BE2C (cell line): ENCODE measurements at regions not wholly inside any gene's neighbourhood (a gene's known extent, or its start where the extent isn't known, plus 50 kb on each side); places are given as distances from the start of the nearest gene placed in this dataset.

Experiments used
- DNase-seq: peaks from one replicate; pipeline ENCODE4 v3.0.0-alpha.2; 2020
- H3K27me3 ChIP-seq: fragments of 250-450 bp; sonication (Bioruptor Pico); 2 replicates; pipeline ENCODE4 v1.5.1; 2020; ENCODE audit warnings: mild to moderate bottlenecking
- H3K36me3 ChIP-seq: fragments of 250-450 bp; sonication (Bioruptor Pico); 2 replicates; pipeline ENCODE4 v1.5.1; 2020; ENCODE audit warnings: mild to moderate bottlenecking
- H3K4me1 ChIP-seq: fragments of 250-450 bp; sonication (Bioruptor Pico); 2 replicates; pipeline ENCODE4 v1.5.1; 2020
- H3K4me3 ChIP-seq: 2 replicates; pipeline ENCODE4 v1.5.1; 2011; ENCODE audit warnings: low read depth, low read length
- H3K9me3 ChIP-seq: fragments of 250-450 bp; sonication (Bioruptor Pico); 2 replicates; pipeline ENCODE4 v1.5.1; 2020
- CTCF ChIP-seq: IDR thresholded peaks from 2 replicates; pipeline ENCODE4 v1.5.1; 2012; ENCODE audit warnings: mild to moderate bottlenecking, low read depth, low read length

- Histone ChIP-seq H3K27me3 (no peaks in the 10 kb centered on the region), H3K4me1 (no peaks in the 10 kb centered on the region), H3K4me3 (no peak overlapping the region), H3K36me3 (no peaks in the 10 kb centered on the region), H3K9me3 (no peaks in the 10 kb centered on the region; the same call in 1 of the 2 replicates)
- no peak for TF ChIP-seq CTCF
- DNase-seq, result no peak
Measured at GRCh38 chr12:34208331-34209258, 186.3 kb downstream of the ALG10 start.

- H3K27me3 ChIP-seq, result no peaks in the 10 kb centered on the region
- H3K36me3 ChIP-seq, result no peaks in the 10 kb centered on the region
- no peaks in the 10 kb centered on the region; the same call in 1 of the 2 replicates for H3K9me3 ChIP-seq
- no peaks in the 10 kb centered on the region for H3K4me1 ChIP-seq
- no peak for TF ChIP-seq CTCF
- DNase-seq, result no peak
- no peak overlapping the region for H3K4me3 ChIP-seq
Measured at GRCh38 chr12:34209259-34209835, 187.1 kb downstream of the ALG10 start.

- no peaks in the 10 kb centered on the region; the same call in 1 of the 2 replicates for H3K9me3 ChIP-seq
- H3K36me3 ChIP-seq, result no peaks in the 10 kb centered on the region
- TF ChIP-seq CTCF, result no peak
- no peaks in the 10 kb centered on the region for H3K4me1 ChIP-seq
- no peak for DNase-seq
- no peaks in the 10 kb centered on the region for H3K27me3 ChIP-seq
- H3K4me3 ChIP-seq, result no peak overlapping the region
Measured at GRCh38 chr12:34210183-34210582, 187.9 kb downstream of the ALG10 start.

GRCh38 chr12:34210689-34211530 is 188.6 kb downstream of the ALG10 start:
- Histone ChIP-seq H3K36me3 (no peaks in the 10 kb centered on the region), H3K9me3 (no peaks in the 10 kb centered on the region; the same call in 1 of the 2 replicates), H3K27me3 (no peaks in the 10 kb centered on the region), H3K4me1 (no peaks in the 10 kb centered on the region), H3K4me3 (no peak overlapping the region)
- TF ChIP-seq CTCF, result no peak
- DNase-seq, result no peak

- no peaks in the 10 kb centered on the region for H3K4me1 ChIP-seq
Measured at GRCh38 chr12:34212651-34213050, 190.4 kb downstream of the ALG10 start.

More at GRCh38 chr12:34212651-34213050, 190.4 kb downstream of the ALG10 start:
- no peaks in the 10 kb centered on the region for H3K27me3 ChIP-seq
- H3K9me3 ChIP-seq, result no peaks in the 10 kb centered on the region; the same call in 1 of the 2 replicates
- no peaks in the 10 kb centered on the region for H3K36me3 ChIP-seq
- DNase-seq, result no peak
- H3K4me3 ChIP-seq, result no peak overlapping the region
- TF ChIP-seq CTCF, result no peak
